Pancreas (tissue), 10 donors: ENCODE measurements at regions not wholly inside any gene's neighbourhood (a gene's known extent, or its start where the extent isn't known, plus 50 kb on each side); places are given as distances from the start of the nearest gene placed in this dataset.

Source experiments
- ATAC-seq, 4 donors: fragments of 200-7000 bp; cut with Tn5 transposase; one replicate each; pipeline versions ENCODE4 v1.8.0 to v1.9.1; 2020; ENCODE audit warnings: mild to moderate bottlenecking in 4 of 4, moderate library complexity in 4 of 4
- DNase-seq, 6 donors: peaks; one replicate each; pipeline ENCODE4 v3.0.0-alpha.2; 2020
- FAIRE-seq: peaks from 2 replicates; lab custom pipeline; 2012; peaks lifted over from hg19 to GRCh38; lab: Jason Lieb, UNC
- H3K27ac ChIP-seq, 4 donors: fragments of 200-600 bp; sonication (generic); 1 replicate in 3 of 4; 2 replicates in 1 of 4; pipeline versions ENCODE4 v1.5.0 to v1.8.0; 2020
- H3K27me3 ChIP-seq, 4 donors: fragments of 200-600 bp; one replicate each; pipeline ENCODE4 v1.8.0; 2021
- H3K36me3 ChIP-seq, 3 donors: fragments of 200-600 bp; sonication (generic) in 1 of 3; one replicate each; pipeline versions ENCODE4 v1.5.0 to v1.8.0; 2020 to 2021
- H3K4me1 ChIP-seq, 3 donors: fragments of 200-600 bp; one replicate each; pipeline ENCODE4 v1.8.0; 2021
- H3K4me3 ChIP-seq, 4 donors: fragments of 200-600 bp; sonication (generic) in 2 of 4; one replicate each; pipeline versions ENCODE4 v1.5.0 to v1.8.0; 2020 to 2021
- H3K9me3 ChIP-seq, 4 donors: fragments of 200-600 bp; one replicate each; pipeline ENCODE4 v1.8.0; 2021
- WGBS, 2 donors: extraction: QIAGEN DNeasy Blood & Tissue Kit; methylation state at CpG; one replicate each; pipeline ENCODE4 v1.1.7; 2013; 5-methylcytosine and 5-hydroxymethylcytosine counted together
- intact Hi-C, 3 donors: fragments of 100-400 bp; cut with DNase I; formaldehyde crosslinking; loops; one replicate each; pipeline versions ENCODE4 v1.11.1 to v1.14.2; 2022
- TF ChIP-seq, protein P1 (sequence below), 4 donors: fragments of 200-600 bp; sonication (generic) in 3 of 4; IDR thresholded peaks; one replicate each; pipeline versions ENCODE4 v1.5.0 to v1.8.0; 2021; ENCODE audit warnings: antibody characterized with exemption in 4 of 4
- donor health status: healthy with polysubstance abuse.
- donor health status: DM: no; HTN: no; CAD: no; lungs with moderate emphysema.
- donor health status: DM: no; HTN: no; CAD: no.
- donor health status: control.
- donor health status: control.
- donor health status: Bipolar disorder and iron deficiency.
- donor health status: DM: yes; HTN: yes; CAD: no.
- donor health status: DM: no; HTN: no; CAD: no.
- donor health status: DM: no; HTN: no; CAD: no.
- donor health status: DM: yes; HTN: yes; CAD: no.

GRCh38 chr18:37871561-37871960, 306.0 kb upstream of the CELF4 start:
- FAIRE-seq (no peak), ATAC-seq (no peak), DNase-seq (no peak)
- Histone ChIP-seq H3K9me3 (no peaks in the 10 kb centered on the region), H3K4me3 (no peak overlapping the region), H3K27ac (no peak overlapping the region), H3K27me3 (no peaks in the 10 kb centered on the region), H3K36me3 (no peaks in the 10 kb centered on the region), H3K4me1 (no peaks in the 10 kb centered on the region)
- WGBS, 2 donors, result 12 to 22% methylated on average over 1 of the region's 1 CpG
- TF ChIP-seq, protein P1, sequence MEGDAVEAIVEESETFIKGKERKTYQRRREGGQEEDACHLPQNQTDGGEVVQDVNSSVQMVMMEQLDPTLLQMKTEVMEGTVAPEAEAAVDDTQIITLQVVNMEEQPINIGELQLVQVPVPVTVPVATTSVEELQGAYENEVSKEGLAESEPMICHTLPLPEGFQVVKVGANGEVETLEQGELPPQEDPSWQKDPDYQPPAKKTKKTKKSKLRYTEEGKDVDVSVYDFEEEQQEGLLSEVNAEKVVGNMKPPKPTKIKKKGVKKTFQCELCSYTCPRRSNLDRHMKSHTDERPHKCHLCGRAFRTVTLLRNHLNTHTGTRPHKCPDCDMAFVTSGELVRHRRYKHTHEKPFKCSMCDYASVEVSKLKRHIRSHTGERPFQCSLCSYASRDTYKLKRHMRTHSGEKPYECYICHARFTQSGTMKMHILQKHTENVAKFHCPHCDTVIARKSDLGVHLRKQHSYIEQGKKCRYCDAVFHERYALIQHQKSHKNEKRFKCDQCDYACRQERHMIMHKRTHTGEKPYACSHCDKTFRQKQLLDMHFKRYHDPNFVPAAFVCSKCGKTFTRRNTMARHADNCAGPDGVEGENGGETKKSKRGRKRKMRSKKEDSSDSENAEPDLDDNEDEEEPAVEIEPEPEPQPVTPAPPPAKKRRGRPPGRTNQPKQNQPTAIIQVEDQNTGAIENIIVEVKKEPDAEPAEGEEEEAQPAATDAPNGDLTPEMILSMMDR (IDR thresholded peaks at IDR 0.05), result no peak
- intact Hi-C loops, result no loop called here

GRCh38 chr18:37869051-37869450, 303.5 kb upstream of the CELF4 start:
- Histone ChIP-seq H3K36me3 (no peaks in the 10 kb centered on the region), H3K27me3 (no peaks in the 10 kb centered on the region), H3K27ac (no peak overlapping the region), H3K4me1 (no peaks in the 10 kb centered on the region), H3K9me3 (no peaks in the 10 kb centered on the region), H3K4me3 (no peak overlapping the region)
- TF ChIP-seq, protein P1 (IDR thresholded peaks at IDR 0.05), result no peak
- FAIRE-seq, result no peak
- no peak for DNase-seq
- ATAC-seq, result no peak
- WGBS, 2 donors, result 29 to 40% methylated on average over 2 of the region's 2 CpGs
- intact Hi-C loops, result no loop called here

- no peaks in the 10 kb centered on the region for H3K36me3 ChIP-seq
- H3K27me3 ChIP-seq, result no peaks in the 10 kb centered on the region
- DNase-seq (no peak), ATAC-seq (no peak), FAIRE-seq (no peak)
- TF ChIP-seq, protein P1 (IDR thresholded peaks at IDR 0.05), result no peak
- no peak overlapping the region for H3K4me3 ChIP-seq
- no peaks in the 10 kb centered on the region for H3K9me3 ChIP-seq
- no peak overlapping the region for H3K27ac ChIP-seq
- H3K4me1 ChIP-seq, result no peaks in the 10 kb centered on the region
- intact Hi-C loops, result no loop called here
- 56 to 72% methylated on average over 1 of the region's 1 CpG for WGBS, 2 donors
Measured at GRCh38 chr18:37864122-37864521, 298.5 kb upstream of the CELF4 start.

DNA sequence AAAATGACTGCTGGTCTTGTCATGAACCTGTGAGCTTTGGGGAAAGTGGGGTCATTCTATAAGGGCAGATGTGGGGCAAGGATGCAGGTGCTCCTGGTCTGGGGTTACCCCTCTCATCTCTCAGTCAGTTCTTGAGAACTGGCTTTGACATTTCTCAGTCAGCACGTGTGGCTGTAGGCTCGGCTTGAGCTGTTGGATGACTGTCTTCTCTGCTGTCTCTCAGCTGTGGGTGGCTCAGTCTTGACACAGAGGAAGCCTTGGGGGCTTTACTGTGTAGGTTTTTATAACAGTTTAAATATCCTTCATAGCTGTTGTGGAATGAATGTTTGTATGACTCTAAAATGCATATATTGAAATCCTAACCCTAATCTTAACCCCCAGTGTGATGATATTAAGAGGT, 296.4 kb upstream of the CELF4 start:
- H3K27me3 ChIP-seq, result no peaks in the 10 kb centered on the region
- H3K27ac ChIP-seq, result no peak overlapping the region
- no peaks in the 10 kb centered on the region for H3K4me1 ChIP-seq
- 26 to 51% methylated on average over 2 of the region's 2 CpGs for WGBS, 2 donors
- intact Hi-C loops, result no loop called here
- DNase-seq (no peak), ATAC-seq (no peak), FAIRE-seq (no peak)
- TF ChIP-seq, protein P1 (IDR thresholded peaks at IDR 0.05), result no peak
- no peaks in the 10 kb centered on the region for H3K36me3 ChIP-seq
- H3K4me3 ChIP-seq, result no peak overlapping the region
- no peaks in the 10 kb centered on the region for H3K9me3 ChIP-seq

GRCh38 chr18:37854396-37854795, 288.8 kb upstream of the CELF4 start:
- FAIRE-seq (no peak), DNase-seq (no peak), ATAC-seq (no peak)
- 39 to 51% methylated on average over 3 of the region's 3 CpGs for WGBS, 2 donors
- TF ChIP-seq, protein P1 (IDR thresholded peaks at IDR 0.05), result no peak
- H3K4me1 ChIP-seq, result no peaks in the 10 kb centered on the region
- H3K27ac ChIP-seq, result no peak overlapping the region
- H3K27me3 ChIP-seq, result no peaks in the 10 kb centered on the region
- intact Hi-C loops, result no loop called here
- no peaks in the 10 kb centered on the region for H3K9me3 ChIP-seq
- H3K4me3 ChIP-seq, result no peak overlapping the region
- H3K36me3 ChIP-seq, result no peaks in the 10 kb centered on the region
